AG04449 (cell line): ENCODE measurements at regions not wholly inside any gene's neighbourhood (a gene's known extent, or its start where the extent isn't known, plus 50 kb on each side); places are given as distances from the start of the nearest gene placed in this dataset.

ENCODE experiments used
- CTCF ChIA-PET: fragments of 350-600 bp; formaldehyde crosslinking; extraction: SDS; loops from one replicate; lab custom pipeline; 2021; ENCODE audit warnings: antibody characterized with exemption; lab: Yijun Ruan, JAX
- POLR2A ChIA-PET: fragments of 400-600, 350-600 bp; formaldehyde crosslinking; extraction: SDS; loops from one replicate; lab custom pipeline; 2020; ENCODE audit warnings: antibody characterized with exemption, inconsistent platforms; lab: Yijun Ruan, JAX
- DNase-seq: peaks from one replicate; pipeline ENCODE4 v3.0.0-alpha.2; 2010; ENCODE audit warnings: low read depth, low spot score
- H3K4me3 ChIP-seq: 2 replicates; pipeline ENCODE4 v1.5.1; 2011; ENCODE audit warnings: low read depth, mild to moderate bottlenecking, control low read depth, low read length
- CTCF ChIP-seq: IDR thresholded peaks from one replicate; pipeline ENCODE4 v1.5.1; 2011; ENCODE audit warnings: mild to moderate bottlenecking, moderate library complexity, low read length, control low read depth, inconsistent platforms; ENCODE audit not compliant: insufficient read depth; ENCODE audit errors: missing control alignments

DNA sequence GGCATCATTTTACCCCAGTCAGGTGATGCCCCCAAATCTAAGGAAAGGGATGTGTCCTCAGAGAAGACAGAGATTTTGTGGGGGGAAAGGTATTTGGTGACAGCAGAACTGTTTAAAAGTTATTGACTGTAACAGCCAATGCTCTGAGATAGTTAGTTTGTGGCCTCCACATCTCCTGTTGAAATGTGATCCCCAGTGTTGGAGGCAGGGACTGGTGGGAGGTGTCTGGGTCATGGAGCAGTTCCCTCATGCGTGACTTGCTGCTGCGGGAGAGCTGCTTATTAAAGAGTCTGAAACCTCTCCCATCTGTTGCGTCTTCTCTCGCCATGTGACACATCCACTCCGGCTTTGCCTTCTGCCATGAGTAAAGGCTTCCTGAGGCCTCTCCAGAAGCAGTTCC lies 282.8 kb upstream of the FOXQ1 start:
- no peak for DNase-seq
- CTCF ChIA-PET: no interaction called here
- POLR2A ChIA-PET: no interaction called here
- no peak overlapping the region for H3K4me3 ChIP-seq
- TF ChIP-seq CTCF: no peak

- TF ChIP-seq CTCF: no peak
- H3K4me3 ChIP-seq: no peak overlapping the region
- ChIA-PET CTCF (no interaction called here), POLR2A (no interaction called here)
- DNase-seq: no peak
These were observed 283.2 kb upstream of the FOXQ1 start for GRCh38 chr6:1028723-1029122.

DNA sequence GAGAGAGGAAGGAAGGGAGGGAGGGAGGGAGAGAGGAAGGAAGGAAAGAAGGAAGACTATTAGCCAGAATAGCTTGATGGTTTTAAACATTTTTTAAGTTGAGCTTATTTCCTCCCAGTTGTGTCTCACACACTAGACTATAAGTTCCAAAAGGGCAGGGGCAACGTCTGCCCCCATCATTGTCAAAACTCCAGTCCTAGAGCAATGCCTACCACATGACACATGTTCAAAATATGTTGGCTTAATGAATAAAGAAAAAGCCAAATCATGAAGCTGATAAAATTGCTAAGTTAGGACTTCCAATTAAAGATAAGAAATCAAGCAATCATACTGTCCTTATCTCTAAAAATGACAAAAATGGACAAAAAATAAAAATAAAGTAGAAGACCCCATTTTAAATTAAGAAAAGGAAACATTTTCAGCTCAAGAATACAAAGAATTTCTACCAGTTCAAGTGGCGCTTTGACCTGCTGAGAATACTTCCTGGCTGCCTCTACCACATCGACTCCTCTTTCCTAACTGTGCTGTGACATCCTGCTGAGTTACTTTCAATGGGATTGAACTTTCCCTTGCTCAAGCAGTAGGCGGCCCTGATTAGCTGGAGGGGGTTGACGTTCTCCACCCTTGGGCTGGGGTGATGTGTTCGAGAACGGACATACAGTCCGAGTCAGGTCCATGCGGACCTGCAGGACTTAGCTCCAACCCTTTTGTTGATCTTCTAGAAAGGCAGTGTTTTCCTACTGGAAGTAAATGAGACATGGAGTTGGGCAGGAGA lies 283.9 kb upstream of the FOXQ1 start:
- POLR2A ChIA-PET: no interaction called here
- DNase-seq: no peak
- H3K4me3 ChIP-seq: no peak overlapping the region
- TF ChIP-seq CTCF: no peak
- CTCF ChIA-PET: no interaction called here

DNA sequence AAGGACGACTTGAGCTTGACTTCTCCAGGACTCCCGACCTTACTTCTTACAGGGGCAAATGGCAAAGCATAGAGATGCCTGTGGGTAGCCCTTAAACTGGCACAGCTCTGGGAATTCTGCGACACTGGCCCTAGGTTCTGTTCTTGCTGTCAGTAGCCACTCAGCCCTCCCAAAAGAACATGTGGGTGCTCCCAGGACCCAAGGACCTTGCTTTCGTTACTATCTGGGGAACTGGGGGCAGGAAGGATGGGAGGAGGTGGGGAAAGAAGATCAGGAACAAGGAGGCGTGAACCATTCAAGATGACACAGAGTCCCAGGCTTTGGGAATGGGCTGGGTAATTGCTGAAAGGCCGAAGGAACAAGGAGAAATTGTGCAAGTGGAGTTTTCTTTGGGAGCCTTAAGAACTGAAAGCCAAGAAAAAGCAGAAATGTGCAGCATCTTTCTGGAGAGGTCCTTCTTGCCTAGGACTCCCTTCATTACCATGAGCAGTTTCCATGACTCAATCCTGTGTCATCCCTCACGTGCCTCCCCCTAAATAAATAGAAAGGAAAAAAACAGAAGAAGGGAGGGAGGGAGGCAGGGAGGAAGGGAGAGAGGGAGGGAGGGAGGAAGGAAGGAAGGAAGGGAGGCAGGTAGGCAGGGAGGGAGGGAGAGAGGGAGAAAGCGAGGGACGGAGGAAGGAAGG lies 284.6 kb upstream of the FOXQ1 start:
- CTCF ChIA-PET: no interaction called here
- DNase-seq: no peak
- TF ChIP-seq CTCF: no peak
- no peak overlapping the region for H3K4me3 ChIP-seq
- POLR2A ChIA-PET: no interaction called here

- TF ChIP-seq CTCF: no peak
- ChIA-PET POLR2A (no interaction called here), CTCF (no interaction called here)
- no peak overlapping the region for H3K4me3 ChIP-seq
- DNase-seq: no peak
These were observed 286.1 kb upstream of the FOXQ1 start for GRCh38 chr6:1025821-1026220.

DNA sequence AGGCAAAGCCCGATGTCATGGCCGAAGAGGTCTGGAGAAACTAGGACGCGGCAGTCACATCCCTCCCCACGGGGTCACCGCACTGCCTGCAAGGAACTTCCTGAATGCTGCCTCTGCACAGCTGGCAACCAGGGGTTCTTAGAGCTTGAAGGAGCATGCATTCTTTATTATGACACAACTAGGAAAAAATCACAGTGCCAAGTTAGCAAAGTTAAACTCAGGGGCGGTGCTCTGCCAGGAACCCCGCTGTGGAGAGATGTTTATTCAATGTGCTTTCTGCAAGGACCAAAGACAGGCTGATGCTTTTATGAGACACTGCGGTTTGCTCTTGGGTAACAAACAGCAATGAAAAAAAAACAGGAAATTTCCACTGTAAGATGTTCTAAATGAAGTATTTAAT lies 287.3 kb upstream of the FOXQ1 start:
- peak; percentile 36 for DNase-seq
- POLR2A ChIA-PET: interaction anchor here (0.6 kb wide), 1 partner anchor 245 kb away, joined by 3 read pairs; no protein-coding TSS in a partner anchor
- CTCF ChIA-PET: no interaction called here
- no peak for TF ChIP-seq CTCF
- no peak overlapping the region for H3K4me3 ChIP-seq
